PC-9 (cell line): ENCODE measurements at regions not wholly inside any gene's neighbourhood (a gene's known extent, or its start where the extent isn't known, plus 50 kb on each side); places are given as distances from the start of the nearest gene placed in this dataset.

Source experiments
- BruUV-seq: library from RNA; stranded (reverse); fragments of 400-500 nt; replicated peaks from 2 replicates; lab custom pipeline; 2021; lab: Mats Ljungman, UMichigan
- CTCF ChIA-PET: fragments of 300-600 bp; sonication (Branson Sonifier 250); formaldehyde crosslinking; loops from one replicate; lab custom pipeline; 2022; ENCODE audit warnings: antibody characterized with exemption; lab: Charles Lee
- POLR2A ChIA-PET: fragments of 300-600 bp; sonication (Branson Sonifier 250); formaldehyde crosslinking; loops from one replicate; lab custom pipeline; 2022; ENCODE audit warnings: antibody characterized with exemption; ENCODE audit not compliant: unreplicated experiment; lab: Charles Lee
- DNase-seq, 2 experiments: peaks; one replicate each; pipeline versions ENCODE4 v3.0.0 to v3.0.0-alpha.2; 2015 to 2022; ENCODE audit warnings: mixed read lengths in 1 of 2
- H2AFZ ChIP-seq: fragments of 200-600 bp; sonication (generic); 2 replicates; pipeline ENCODE4 v1.8.1; 2017; ENCODE audit warnings: antibody characterized with exemption
- H3F3A ChIP-seq: fragments of 200-600 bp; sonication (generic); 2 replicates; pipeline ENCODE4 v1.8.1; 2017; ENCODE audit warnings: antibody characterized with exemption, mild to moderate bottlenecking, low read depth; ENCODE audit not compliant: insufficient read depth
- H3K27ac ChIP-seq: fragments of 200-600 bp; sonication (generic); 2 replicates; pipeline ENCODE4 v1.6.1; 2016; ENCODE audit warnings: mixed run types
- H3K27me3 ChIP-seq: fragments of 200-600 bp; sonication (generic); 2 replicates; pipeline ENCODE4 v1.6.1; 2016; ENCODE audit warnings: low read depth, mixed run types; ENCODE audit not compliant: insufficient read depth
- H3K36me3 ChIP-seq: fragments of 200-600 bp; sonication (generic); 2 replicates; pipeline ENCODE4 v1.6.1; 2016; ENCODE audit warnings: low read depth, mixed run types
- H3K4me1 ChIP-seq: fragments of 200-600 bp; sonication (generic); replicated peaks from 2 replicates; pipeline ENCODE4 v1.6.1; 2016; ENCODE audit warnings: mixed run types; ENCODE audit not compliant: insufficient read depth
- H3K4me2 ChIP-seq: fragments of 200-600 bp; sonication (generic); 2 replicates; pipeline ENCODE4 v1.6.1; 2017; ENCODE audit warnings: mixed run types
- H3K4me3 ChIP-seq: fragments of 200-600 bp; sonication (generic); 2 replicates; pipeline ENCODE4 v1.6.1; 2016; ENCODE audit warnings: mixed run types
- H3K79me2 ChIP-seq: fragments of 200-600 bp; sonication (generic); 2 replicates; pipeline ENCODE4 v1.6.1; 2017; ENCODE audit warnings: low read depth, mixed run types
- H3K9me2 ChIP-seq: fragments of 200-600 bp; sonication (generic); 2 replicates; pipeline ENCODE4 v1.8.1; 2017; ENCODE audit warnings: mild to moderate bottlenecking; ENCODE audit not compliant: insufficient read depth
- H3K9me3 ChIP-seq: fragments of 200-600 bp; sonication (generic); 2 replicates; pipeline ENCODE4 v1.8.1; 2016; ENCODE audit warnings: low read depth; ENCODE audit not compliant: insufficient read depth
- H4K20me1 ChIP-seq: fragments of 200-600 bp; sonication (generic); 2 replicates; pipeline ENCODE4 v1.8.1; 2017; ENCODE audit not compliant: insufficient read depth
- EZH2 ChIP-seq: fragments of 200-600 bp; sonication (generic); IDR thresholded peaks from 2 replicates; pipeline ENCODE4 v1.8.0; 2017; ENCODE audit warnings: antibody characterized with exemption, low read depth
- intact Hi-C: fragments of 100-400 bp; cut with micrococcal nuclease; formaldehyde crosslinking; loops from one replicate; pipeline ENCODE4 v1.10.0; 2022; ENCODE audit not compliant: unreplicated experiment
- TF ChIP-seq, protein P1 (sequence below): fragments of 200-600 bp; sonication (generic); conservative IDR thresholded peaks from 2 replicates; pipeline ENCODE4 v1.6.1; 2017; ENCODE audit warnings: mixed run types, antibody characterized with exemption, mild to moderate bottlenecking, moderate library complexity

GRCh38 chr12:111194703-111195051, 174.2 kb downstream of the PHETA1 start:
- Histone ChIP-seq H3K9me3 (0 out of 2 replicates have a peak, but pooled peaks cover 5% of the 10 kb centered on the region), H3K4me2 (no peak overlapping the region), H3K79me2 (no peaks in the 10 kb centered on the region), H3K36me3 (no peaks in the 10 kb centered on the region), H4K20me1 (no peaks in the 10 kb centered on the region), H2AFZ (no peak overlapping the region), H3K9me2 (no peaks in the 10 kb centered on the region), H3K4me1 (no peaks in the 10 kb centered on the region), H3K4me3 (no peak overlapping the region), H3K27ac (no peak overlapping the region), H3K27me3 (peaks cover 95% of the 10 kb centered on the region), H3F3A (no peaks in the 10 kb centered on the region)
- BruUV-seq: no TSS peak
- intact Hi-C loops: no loop called here
- no peak for DNase-seq
- ChIA-PET POLR2A (no interaction called here), CTCF (no interaction called here)
- no peak for TF ChIP-seq EZH2
- TF ChIP-seq, protein P1, sequence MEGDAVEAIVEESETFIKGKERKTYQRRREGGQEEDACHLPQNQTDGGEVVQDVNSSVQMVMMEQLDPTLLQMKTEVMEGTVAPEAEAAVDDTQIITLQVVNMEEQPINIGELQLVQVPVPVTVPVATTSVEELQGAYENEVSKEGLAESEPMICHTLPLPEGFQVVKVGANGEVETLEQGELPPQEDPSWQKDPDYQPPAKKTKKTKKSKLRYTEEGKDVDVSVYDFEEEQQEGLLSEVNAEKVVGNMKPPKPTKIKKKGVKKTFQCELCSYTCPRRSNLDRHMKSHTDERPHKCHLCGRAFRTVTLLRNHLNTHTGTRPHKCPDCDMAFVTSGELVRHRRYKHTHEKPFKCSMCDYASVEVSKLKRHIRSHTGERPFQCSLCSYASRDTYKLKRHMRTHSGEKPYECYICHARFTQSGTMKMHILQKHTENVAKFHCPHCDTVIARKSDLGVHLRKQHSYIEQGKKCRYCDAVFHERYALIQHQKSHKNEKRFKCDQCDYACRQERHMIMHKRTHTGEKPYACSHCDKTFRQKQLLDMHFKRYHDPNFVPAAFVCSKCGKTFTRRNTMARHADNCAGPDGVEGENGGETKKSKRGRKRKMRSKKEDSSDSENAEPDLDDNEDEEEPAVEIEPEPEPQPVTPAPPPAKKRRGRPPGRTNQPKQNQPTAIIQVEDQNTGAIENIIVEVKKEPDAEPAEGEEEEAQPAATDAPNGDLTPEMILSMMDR: no peak

DNA sequence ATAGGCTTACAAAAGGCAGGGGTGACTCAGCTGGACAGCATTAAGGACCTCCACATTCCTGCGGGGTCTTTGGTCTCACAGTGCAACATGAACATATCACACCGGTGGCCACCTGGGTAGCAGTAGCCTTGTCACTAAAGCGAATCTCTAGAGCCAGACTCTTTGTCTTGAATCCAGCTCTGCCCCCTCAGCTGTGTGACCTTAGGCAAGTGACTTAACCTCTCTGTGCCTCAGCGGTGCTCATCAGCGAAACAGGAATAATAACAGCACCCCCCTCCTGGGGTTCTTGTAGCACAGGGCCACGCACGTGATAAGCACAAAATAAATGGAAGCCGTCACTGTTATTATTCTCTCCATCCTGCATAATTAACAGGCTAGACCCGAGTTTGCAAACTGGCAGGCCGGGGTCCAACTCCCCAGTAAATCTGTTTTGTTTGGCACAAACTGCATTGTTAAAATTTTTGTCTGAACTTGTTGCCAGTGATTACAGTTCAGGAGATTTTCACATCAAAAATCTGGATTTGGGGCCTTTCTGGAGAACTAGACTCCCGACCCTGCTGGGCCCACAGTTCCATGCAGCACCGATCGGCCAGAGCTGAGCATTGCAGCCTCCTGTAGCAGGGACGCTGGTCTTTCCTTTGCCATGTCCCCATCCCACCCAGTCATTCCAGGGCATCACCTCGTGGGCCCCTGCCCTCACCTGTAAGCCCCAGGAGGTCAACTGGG, 174.8 kb downstream of the PHETA1 start:
- BruUV-seq: no TSS peak
- Histone ChIP-seq H3K4me2 (no peak overlapping the region), H3F3A (no peaks in the 10 kb centered on the region), H4K20me1 (no peaks in the 10 kb centered on the region), H3K9me3 (0 out of 2 replicates have a peak, but pooled peaks cover 5% of the 10 kb centered on the region), H3K4me3 (no peak overlapping the region), H3K27ac (no peak overlapping the region), H2AFZ (no peak overlapping the region), H3K4me1 (no peaks in the 10 kb centered on the region), H3K27me3 (peaks cover 95% of the 10 kb centered on the region), H3K9me2 (no peaks in the 10 kb centered on the region), H3K79me2 (no peaks in the 10 kb centered on the region), H3K36me3 (no peaks in the 10 kb centered on the region)
- TF ChIP-seq, protein P1: no peak
- TF ChIP-seq EZH2: no peak
- POLR2A ChIA-PET: no interaction called here
- CTCF ChIA-PET: no interaction called here
- no peak for DNase-seq
- intact Hi-C loops: no loop called here

DNA sequence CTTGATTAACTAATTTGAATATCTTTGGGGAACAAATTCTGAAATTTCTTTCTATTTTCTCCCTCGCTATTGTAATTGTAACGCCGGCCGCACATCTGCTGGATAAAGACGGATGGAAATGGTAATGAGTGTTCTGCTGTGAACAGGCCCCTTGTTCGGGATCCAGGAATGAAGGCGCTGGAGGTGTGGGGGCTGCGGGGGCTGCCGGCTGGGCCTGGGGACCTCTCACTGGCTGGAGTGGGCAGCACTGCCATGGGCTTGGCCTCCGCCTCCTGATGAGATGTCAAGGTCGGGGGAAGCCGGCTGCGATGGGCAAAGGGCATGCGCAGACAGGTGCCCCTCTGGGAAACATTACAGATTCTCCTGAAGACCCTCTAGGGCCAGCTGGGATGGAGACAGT, 175.4 kb downstream of the PHETA1 start:
- intact Hi-C loops: no loop called here
- H4K20me1 ChIP-seq: no peaks in the 10 kb centered on the region
- H3K4me1 ChIP-seq: no peaks in the 10 kb centered on the region
- no peaks in the 10 kb centered on the region for H3K79me2 ChIP-seq
- DNase-seq: no peak
- CTCF ChIA-PET: no interaction called here
- 0 out of 2 replicates have a peak, but pooled peaks cover 5% of the 10 kb centered on the region for H3K9me3 ChIP-seq
- H3F3A ChIP-seq: no peaks in the 10 kb centered on the region
- TF ChIP-seq, protein P1: no peak
- no peak for TF ChIP-seq EZH2
- no peak overlapping the region for H3K4me3 ChIP-seq
- no TSS peak for BruUV-seq
- no peak overlapping the region for H2AFZ ChIP-seq
- H3K36me3 ChIP-seq: no peaks in the 10 kb centered on the region
- H3K27ac ChIP-seq: no peak overlapping the region
- H3K27me3 ChIP-seq: peaks cover 95% of the 10 kb centered on the region
- POLR2A ChIA-PET: no interaction called here
- no peak overlapping the region for H3K4me2 ChIP-seq
- H3K9me2 ChIP-seq: no peaks in the 10 kb centered on the region
